Stimulated activated naive CD8-positive, alpha-beta T cell treated with anti-CD3 and anti-CD28 coated beads, Interleukin-15, Interleukin-2, amounts not matched to agents 100 U/mL and 50 U/mL, for 24 hours (primary cell): ENCODE measurements at regions not wholly inside any gene's neighbourhood (a gene's known extent, or its start where the extent isn't known, plus 50 kb on each side); places are given as distances from the start of the nearest gene placed in this dataset.

Experiments used
- ATAC-seq: fragments of 150-1000 bp; cut with Tn5 transposase; one replicate; pipeline ENCODE4 v1.10.0; 2021
- DNase-seq: peaks from one replicate; pipeline ENCODE4 v3.0.0; 2021

- ATAC-seq = no peak
Measured at GRCh38 chr11:130776061-130776419, 140.2 kb downstream of the SNX19 start.

GRCh38 chr11:130778026-130778425 is 138.3 kb downstream of the SNX19 start:
- ATAC-seq (no peak), DNase-seq (no peak)

More at GRCh38 chr11:130776061-130776419, 140.2 kb downstream of the SNX19 start:
- DNase-seq = no peak

- ATAC-seq = no peak
- no peak for DNase-seq
Measured at GRCh38 chr11:130778705-130779104, 137.6 kb downstream of the SNX19 start.

GRCh38 chr11:130779267-130779666 is 137.0 kb downstream of the SNX19 start:
- DNase-seq (no peak), ATAC-seq (no peak)

GRCh38 chr11:130779943-130780342 is 136.3 kb downstream of the SNX19 start:
- ATAC-seq = no peak
- DNase-seq = no peak

GRCh38 chr11:130780437-130780836 is 135.8 kb downstream of the SNX19 start:
- ATAC-seq (no peak), DNase-seq (no peak)

GRCh38 chr11:130781931-130782330 is 134.3 kb downstream of the SNX19 start:
- no peak for DNase-seq
- ATAC-seq = no peak

- no peak for DNase-seq
- no peak for ATAC-seq
Measured at GRCh38 chr11:130782361-130783222, 133.7 kb downstream of the SNX19 start.

- ATAC-seq = no peak
- no peak for DNase-seq
Measured at GRCh38 chr11:130783323-130783722, 133.0 kb downstream of the SNX19 start.

GRCh38 chr11:130785380-130786116 is 130.7 kb downstream of the SNX19 start:
- DNase-seq (no peak), ATAC-seq (no peak)

- DNase-seq = no peak
Measured at GRCh38 chr11:130786586-130786985, 129.7 kb downstream of the SNX19 start.

GRCh38 chr11:130787092-130787616 is 129.1 kb downstream of the SNX19 start:
- ATAC-seq (no peak), DNase-seq (no peak)

More at GRCh38 chr11:130786586-130786985, 129.7 kb downstream of the SNX19 start:
- ATAC-seq = no peak

GRCh38 chr11:130787973-130788570 is 128.2 kb downstream of the SNX19 start:
- no peak for DNase-seq
- no peak for ATAC-seq

GRCh38 chr11:130789056-130789640 is 127.1 kb downstream of the SNX19 start:
- no peak for ATAC-seq

GRCh38 chr11:130790689-130791088 is 125.6 kb downstream of the SNX19 start:
- ATAC-seq (no peak), DNase-seq (no peak)

More at GRCh38 chr11:130789056-130789640, 127.1 kb downstream of the SNX19 start:
- no peak for DNase-seq

GRCh38 chr11:130792772-130793171 is 123.5 kb downstream of the SNX19 start:
- no peak for DNase-seq
- no peak for ATAC-seq

GRCh38 chr11:130796828-130797227 is 119.5 kb downstream of the SNX19 start:
- no peak for DNase-seq
- ATAC-seq = no peak

- DNase-seq (no peak), ATAC-seq (no peak)
Measured at GRCh38 chr11:130798280-130798679, 118.0 kb downstream of the SNX19 start.

GRCh38 chr11:130798801-130799200 is 117.5 kb downstream of the SNX19 start:
- DNase-seq = no peak

GRCh38 chr11:130801333-130802122 is 114.8 kb downstream of the SNX19 start:
- ATAC-seq (no peak), DNase-seq (no peak)

More at GRCh38 chr11:130798801-130799200, 117.5 kb downstream of the SNX19 start:
- ATAC-seq = no peak

GRCh38 chr11:130802567-130802966 is 113.7 kb downstream of the SNX19 start:
- no peak for DNase-seq
- ATAC-seq = no peak
